ENCODE measurements at regions not wholly inside any gene's neighbourhood (a gene's known extent, or its start where the extent isn't known, plus 50 kb on each side); places are given as distances from the start of the nearest gene placed in this dataset.

GRCh38 chr2:147792966-147793617, 51.7 kb upstream of the ACVR2A start:
- Histone ChIP-seq H3K4me1 (ENCODE audit: control insufficient read depth in 3 of 3, insufficient read depth in 3 of 3, low read length in 3 of 3) (no peaks in the 10 kb centered on the region), H3K9ac (ENCODE audit: low read depth in 1 of 3, low read length in 3 of 3) (no peak overlapping the region), H3K36me3 (ENCODE audit: control insufficient read depth in 3 of 3, insufficient read depth in 3 of 3, low read length in 3 of 3) (no peaks in the 10 kb centered on the region), H3K27me3 (ENCODE audit: control insufficient read depth in 3 of 3, insufficient read depth in 3 of 3, low read length in 3 of 3) (no peaks in the 10 kb centered on the region), H3K27ac (ENCODE audit: low read depth, low read length) (no peak overlapping the region), H3K4me3 (ENCODE audit: low read length in 3 of 3) (no peak overlapping the region), H3K9me3 (ENCODE audit: control insufficient read depth in 3 of 3, low read length in 3 of 3) (no peaks in the 10 kb centered on the region)

GRCh38 chr2:147790580-147790979, 54.2 kb upstream of the ACVR2A start:
- H3K27me3 ChIP-seq (ENCODE audit: control insufficient read depth in 3 of 3, insufficient read depth in 3 of 3, low read length in 3 of 3): no peaks in the 10 kb centered on the region
- H3K36me3 ChIP-seq (ENCODE audit: control insufficient read depth in 3 of 3, insufficient read depth in 3 of 3, low read length in 3 of 3): no peaks in the 10 kb centered on the region
- H3K9me3 ChIP-seq (ENCODE audit: control insufficient read depth in 3 of 3, low read length in 3 of 3): no peaks in the 10 kb centered on the region
- no peak overlapping the region for H3K4me3 ChIP-seq (ENCODE audit: low read length in 3 of 3)
- no peak overlapping the region for H3K9ac ChIP-seq (ENCODE audit: low read depth in 1 of 3, low read length in 3 of 3)
- H3K4me1 ChIP-seq (ENCODE audit: control insufficient read depth in 3 of 3, insufficient read depth in 3 of 3, low read length in 3 of 3): no peaks in the 10 kb centered on the region
- no peak overlapping the region for H3K27ac ChIP-seq (ENCODE audit: low read depth, low read length)

GRCh38 chr2:147789720-147790119, 55.1 kb upstream of the ACVR2A start:
- Histone ChIP-seq H3K27ac (ENCODE audit: low read depth, low read length) (no peak overlapping the region), H3K9me3 (ENCODE audit: control insufficient read depth in 3 of 3, low read length in 3 of 3) (no peaks in the 10 kb centered on the region), H3K36me3 (ENCODE audit: control insufficient read depth in 3 of 3, insufficient read depth in 3 of 3, low read length in 3 of 3) (no peaks in the 10 kb centered on the region), H3K4me1 (ENCODE audit: control insufficient read depth in 3 of 3, insufficient read depth in 3 of 3, low read length in 3 of 3) (no peaks in the 10 kb centered on the region), H3K27me3 (ENCODE audit: control insufficient read depth in 3 of 3, insufficient read depth in 3 of 3, low read length in 3 of 3) (no peaks in the 10 kb centered on the region), H3K9ac (ENCODE audit: low read depth in 1 of 3, low read length in 3 of 3) (no peak overlapping the region), H3K4me3 (ENCODE audit: low read length in 3 of 3) (no peak overlapping the region)

GRCh38 chr2:147789287-147789686, 55.5 kb upstream of the ACVR2A start:
- Histone ChIP-seq H3K9me3 (ENCODE audit: control insufficient read depth in 3 of 3, low read length in 3 of 3) (no peaks in the 10 kb centered on the region), H3K27ac (ENCODE audit: low read depth, low read length) (no peak overlapping the region), H3K4me1 (ENCODE audit: control insufficient read depth in 3 of 3, insufficient read depth in 3 of 3, low read length in 3 of 3) (no peaks in the 10 kb centered on the region), H3K4me3 (ENCODE audit: low read length in 3 of 3) (no peak overlapping the region), H3K9ac (ENCODE audit: low read depth in 1 of 3, low read length in 3 of 3) (no peak overlapping the region), H3K36me3 (ENCODE audit: control insufficient read depth in 3 of 3, insufficient read depth in 3 of 3, low read length in 3 of 3) (no peaks in the 10 kb centered on the region), H3K27me3 (ENCODE audit: control insufficient read depth in 3 of 3, insufficient read depth in 3 of 3, low read length in 3 of 3) (no peaks in the 10 kb centered on the region)

- Histone ChIP-seq H3K4me3 (ENCODE audit: low read length in 3 of 3) (no peak overlapping the region), H3K4me1 (ENCODE audit: control insufficient read depth in 3 of 3, insufficient read depth in 3 of 3, low read length in 3 of 3) (peaks cover 0 to 5% (median 0%) of the 10 kb centered on the region in 3 donors), H3K9ac (ENCODE audit: low read depth in 1 of 3, low read length in 3 of 3) (no peak overlapping the region), H3K27me3 (ENCODE audit: control insufficient read depth in 3 of 3, insufficient read depth in 3 of 3, low read length in 3 of 3) (no peaks in the 10 kb centered on the region), H3K36me3 (ENCODE audit: control insufficient read depth in 3 of 3, insufficient read depth in 3 of 3, low read length in 3 of 3) (no peaks in the 10 kb centered on the region), H3K27ac (ENCODE audit: low read depth, low read length) (no peak overlapping the region), H3K9me3 (ENCODE audit: control insufficient read depth in 3 of 3, low read length in 3 of 3) (no peaks in the 10 kb centered on the region)
Measured at GRCh38 chr2:147782141-147782930, 62.5 kb upstream of the ACVR2A start.

- no peaks in the 10 kb centered on the region for H3K9me3 ChIP-seq (ENCODE audit: control insufficient read depth in 3 of 3, low read length in 3 of 3)
- H3K4me1 ChIP-seq (ENCODE audit: control insufficient read depth in 3 of 3, insufficient read depth in 3 of 3, low read length in 3 of 3): peaks cover 0 to 5% (median 0%) of the 10 kb centered on the region in 3 donors
- no peak overlapping the region for H3K9ac ChIP-seq (ENCODE audit: low read depth in 1 of 3, low read length in 3 of 3)
- no peaks in the 10 kb centered on the region for H3K27me3 ChIP-seq (ENCODE audit: control insufficient read depth in 3 of 3, insufficient read depth in 3 of 3, low read length in 3 of 3)
- no peak overlapping the region for H3K4me3 ChIP-seq (ENCODE audit: low read length in 3 of 3)
- H3K27ac ChIP-seq (ENCODE audit: low read depth, low read length): no peak overlapping the region
- H3K36me3 ChIP-seq (ENCODE audit: control insufficient read depth in 3 of 3, insufficient read depth in 3 of 3, low read length in 3 of 3): no peaks in the 10 kb centered on the region
Measured at GRCh38 chr2:147779440-147779839, 65.4 kb upstream of the ACVR2A start.

GRCh38 chr2:147777394-147777793, 67.4 kb upstream of the ACVR2A start:
- no peak overlapping the region for H3K9ac ChIP-seq (ENCODE audit: low read depth in 1 of 3, low read length in 3 of 3)
- no peaks in the 10 kb centered on the region for H3K9me3 ChIP-seq (ENCODE audit: control insufficient read depth in 3 of 3, low read length in 3 of 3)
- peaks cover 0 to under 1% (median 0%) of the 10 kb centered on the region in 3 donors for H3K4me1 ChIP-seq (ENCODE audit: control insufficient read depth in 3 of 3, insufficient read depth in 3 of 3, low read length in 3 of 3)
- no peaks in the 10 kb centered on the region for H3K36me3 ChIP-seq (ENCODE audit: control insufficient read depth in 3 of 3, insufficient read depth in 3 of 3, low read length in 3 of 3)
- H3K4me3 ChIP-seq (ENCODE audit: low read length in 3 of 3): no peak overlapping the region
- no peaks in the 10 kb centered on the region for H3K27me3 ChIP-seq (ENCODE audit: control insufficient read depth in 3 of 3, insufficient read depth in 3 of 3, low read length in 3 of 3)
- H3K27ac ChIP-seq (ENCODE audit: low read depth, low read length): no peak overlapping the region

- Histone ChIP-seq H3K27ac (ENCODE audit: low read depth, low read length) (no peak overlapping the region), H3K4me3 (ENCODE audit: low read length in 3 of 3) (no peak overlapping the region), H3K9ac (ENCODE audit: low read depth in 1 of 3, low read length in 3 of 3) (no peak overlapping the region)
Measured at GRCh38 chr2:147774805-147775204, 70.0 kb upstream of the ACVR2A start.

GRCh38 chr2:147773479-147773878, 71.3 kb upstream of the ACVR2A start:
- H3K27ac ChIP-seq (ENCODE audit: low read depth, low read length): no peak overlapping the region
- no peaks in the 10 kb centered on the region for H3K27me3 ChIP-seq (ENCODE audit: control insufficient read depth in 3 of 3, insufficient read depth in 3 of 3, low read length in 3 of 3)
- H3K9ac ChIP-seq (ENCODE audit: low read depth in 1 of 3, low read length in 3 of 3): no peak overlapping the region
- H3K9me3 ChIP-seq (ENCODE audit: control insufficient read depth in 3 of 3, low read length in 3 of 3): no peaks in the 10 kb centered on the region
- H3K36me3 ChIP-seq (ENCODE audit: control insufficient read depth in 3 of 3, insufficient read depth in 3 of 3, low read length in 3 of 3): no peaks in the 10 kb centered on the region
- no peaks in the 10 kb centered on the region for H3K4me1 ChIP-seq (ENCODE audit: control insufficient read depth in 3 of 3, insufficient read depth in 3 of 3, low read length in 3 of 3)
- no peak overlapping the region for H3K4me3 ChIP-seq (ENCODE audit: low read length in 3 of 3)

More at GRCh38 chr2:147774805-147775204, 70.0 kb upstream of the ACVR2A start:
- Histone ChIP-seq H3K9me3 (ENCODE audit: control insufficient read depth in 3 of 3, low read length in 3 of 3) (no peaks in the 10 kb centered on the region), H3K36me3 (ENCODE audit: control insufficient read depth in 3 of 3, insufficient read depth in 3 of 3, low read length in 3 of 3) (no peaks in the 10 kb centered on the region), H3K4me1 (ENCODE audit: control insufficient read depth in 3 of 3, insufficient read depth in 3 of 3, low read length in 3 of 3) (no peaks in the 10 kb centered on the region), H3K27me3 (ENCODE audit: control insufficient read depth in 3 of 3, insufficient read depth in 3 of 3, low read length in 3 of 3) (no peaks in the 10 kb centered on the region)

- Histone ChIP-seq H3K27ac (ENCODE audit: low read depth, low read length) (no peak overlapping the region), H3K9me3 (ENCODE audit: control insufficient read depth in 3 of 3, low read length in 3 of 3) (no peaks in the 10 kb centered on the region), H3K4me3 (ENCODE audit: low read length in 3 of 3) (no peak overlapping the region), H3K9ac (ENCODE audit: low read depth in 1 of 3, low read length in 3 of 3) (no peak overlapping the region), H3K36me3 (ENCODE audit: control insufficient read depth in 3 of 3, insufficient read depth in 3 of 3, low read length in 3 of 3) (no peaks in the 10 kb centered on the region), H3K27me3 (ENCODE audit: control insufficient read depth in 3 of 3, insufficient read depth in 3 of 3, low read length in 3 of 3) (no peaks in the 10 kb centered on the region), H3K4me1 (ENCODE audit: control insufficient read depth in 3 of 3, insufficient read depth in 3 of 3, low read length in 3 of 3) (no peaks in the 10 kb centered on the region)
Measured at GRCh38 chr2:147772781-147773180, 72.0 kb upstream of the ACVR2A start.

All from skeletal muscle tissue (tissue), 3 donors.